ENCODE measurements at regions not wholly inside any gene's neighbourhood (a gene's known extent, or its start where the extent isn't known, plus 50 kb on each side); places are given as distances from the start of the nearest gene placed in this dataset.

- BruUV-seq (replicated peaks): no TSS peak
- TF ChIP-seq HDGF (IDR thresholded peaks at IDR 0.05): peak; percentile 7; the same call in 1 of the 2 replicates
- TF ChIP-seq PHB2 (IDR thresholded peaks at IDR 0.05; ENCODE audit: low read depth): no peak
- TF ChIP-seq TBP (optimal IDR thresholded peaks at IDR 0.05; ENCODE audit: low read depth, low read length): peak; percentile 3
- no peak for TF ChIP-seq ZNF551 (CRISPR knock-in tag; IDR thresholded peaks at IDR 0.05)
- H3K79me2 ChIP-seq (ENCODE audit: control insufficient read depth, insufficient read depth, low read length): peaks cover 3% of the 10 kb centered on the region; the same call in 1 of the 3 replicates
- peak overlapping the region; percentile 73 for H2AFZ ChIP-seq (ENCODE audit: low read depth, low read length)
- H3K4me1 ChIP-seq (replicated peaks in 1 of 2; ENCODE audit: control insufficient read depth in 2 of 2, insufficient read depth in 2 of 2, low read length in 2 of 2): peaks cover 42 to 73% of the 10 kb centered on the region in 2 experiments
- peak overlapping the region; percentile 0 to 70; a peak in 2 of 4 replicates for H3K9ac ChIP-seq (ENCODE audit: insufficient read depth in 1 of 2, low read depth in 2 of 2, low read length in 2 of 2)
- no peaks in the 10 kb centered on the region for H4K20me1 ChIP-seq (replicated peaks; ENCODE audit: control insufficient read depth, insufficient read depth, low read length)
- peak overlapping the region; percentile 56; the same call in 1 of the 3 replicates for H3K27ac ChIP-seq (ENCODE audit: extremely low read depth, low read depth, low read length)
- CTCF ChIA-PET (ENCODE audit: low intra/inter-chr PET ratio): no interaction called here
- DNase-seq (ENCODE audit: extremely low read depth in 1 of 4, low spot score in 3 of 4) (no peak), ATAC-seq (no peak), FAIRE-seq (no peak)
- no peaks in the 10 kb centered on the region for H3K36me3 ChIP-seq (ENCODE audit: control insufficient read depth, insufficient read depth, low read length)
- H3K9me3 ChIP-seq (replicated peaks; ENCODE audit: control insufficient read depth, insufficient read depth, low read depth, low read length): no peaks in the 10 kb centered on the region
- no peak overlapping the region for H3K4me3 ChIP-seq
- POLR2A ChIA-PET: interaction anchor here (0.6 to 1.4 kb wide), 3 partner anchors 13 to 1671 kb away, joined by 3 read pairs; no protein-coding TSS in a partner anchor
- in situ Hi-C loops (cut with MboI): no loop called here
- intact Hi-C loops (cut with micrococcal nuclease): no loop called here
- H3K9me1 ChIP-seq (ENCODE audit: control insufficient read depth, insufficient read depth, low read length): no peaks in the 10 kb centered on the region
- no peaks in the 10 kb centered on the region for H3K27me3 ChIP-seq (ENCODE audit: control insufficient read depth in 2 of 2, insufficient read depth in 2 of 2, low read length in 2 of 2)
- no peak overlapping the region for H3K4me2 ChIP-seq (ENCODE audit: insufficient read depth, low read length)
Observed at GRCh38 chr6:43966374-43966658, 160.9 kb downstream of the MRPL14 start.

GRCh38 chr6:43965628-43966373 lies 161.5 kb downstream of the MRPL14 start:
- Histone ChIP-seq H3K27ac (ENCODE audit: extremely low read depth, low read depth, low read length) (peak overlapping the region; percentile 56), H3K79me2 (ENCODE audit: control insufficient read depth, insufficient read depth, low read length) (no peaks in the 10 kb centered on the region), H3K9ac (ENCODE audit: insufficient read depth in 1 of 2, low read depth in 2 of 2, low read length in 2 of 2) (peak overlapping the region; percentile 0 to 70; a peak in 2 of 4 replicates), H3K36me3 (ENCODE audit: control insufficient read depth, insufficient read depth, low read length) (no peaks in the 10 kb centered on the region), H3K9me3 (replicated peaks; ENCODE audit: control insufficient read depth, insufficient read depth, low read depth, low read length) (no peaks in the 10 kb centered on the region), H3K4me2 (ENCODE audit: insufficient read depth, low read length) (no peak overlapping the region), H4K20me1 (replicated peaks; ENCODE audit: control insufficient read depth, insufficient read depth, low read length) (no peaks in the 10 kb centered on the region), H3K27me3 (ENCODE audit: control insufficient read depth in 2 of 2, insufficient read depth in 2 of 2, low read length in 2 of 2) (no peaks in the 10 kb centered on the region), H2AFZ (ENCODE audit: low read depth, low read length) (peak overlapping the region; percentile 73), H3K4me1 (replicated peaks in 1 of 2; ENCODE audit: control insufficient read depth in 2 of 2, insufficient read depth in 2 of 2, low read length in 2 of 2) (peaks cover 37 to 67% of the 10 kb centered on the region in 2 experiments), H3K9me1 (ENCODE audit: control insufficient read depth, insufficient read depth, low read length) (no peaks in the 10 kb centered on the region), H3K4me3 (no peak overlapping the region)
- ATAC-seq: 0 out of 3 replicates have a peak, but pooled peaks have one; percentile 1
- in situ Hi-C loops (cut with MboI) (no loop called here), intact Hi-C loops (cut with micrococcal nuclease) (no loop called here)
- 54% methylated on average over 3 of the region's 3 CpGs for WGBS (ENCODE audit: insufficient coverage, low coverage, missing lambda C conversion rate)
- DNase-seq (ENCODE audit: extremely low read depth in 1 of 4, low spot score in 3 of 4): no peak
- ChIA-PET CTCF (ENCODE audit: low intra/inter-chr PET ratio) (no interaction called here), POLR2A (interaction anchor here (0.5 to 1.4 kb wide), 5 partner anchors 8 to 183 kb away, joined by 3 to 5 read pairs (median 3); no protein-coding TSS in a partner anchor)
- TSS peak; percentile 99 for BruUV-seq (replicated peaks)
- no peak for FAIRE-seq
- TF ChIP-seq CBX5 (IDR thresholded peaks at IDR 0.05; ENCODE audit: borderline replicate concordance, low read depth): no peak
- TF ChIP-seq CHCHD3 (CRISPR knock-in tag; IDR thresholded peaks at IDR 0.05): no peak
- TF ChIP-seq, protein P1, sequence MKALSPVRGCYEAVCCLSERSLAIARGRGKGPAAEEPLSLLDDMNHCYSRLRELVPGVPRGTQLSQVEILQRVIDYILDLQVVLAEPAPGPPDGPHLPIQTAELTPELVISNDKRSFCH (CRISPR knock-in tag; IDR thresholded peaks at IDR 0.05): no peak
- TF ChIP-seq, protein P1 (tag; IDR thresholded peaks at IDR 0.05): 0 out of 2 replicates have a peak, but pooled peaks have one; percentile 18
- TF ChIP-seq SETDB1 (IDR thresholded peaks at IDR 0.05; ENCODE audit: low read length): no peak
- TF ChIP-seq, protein P2, sequence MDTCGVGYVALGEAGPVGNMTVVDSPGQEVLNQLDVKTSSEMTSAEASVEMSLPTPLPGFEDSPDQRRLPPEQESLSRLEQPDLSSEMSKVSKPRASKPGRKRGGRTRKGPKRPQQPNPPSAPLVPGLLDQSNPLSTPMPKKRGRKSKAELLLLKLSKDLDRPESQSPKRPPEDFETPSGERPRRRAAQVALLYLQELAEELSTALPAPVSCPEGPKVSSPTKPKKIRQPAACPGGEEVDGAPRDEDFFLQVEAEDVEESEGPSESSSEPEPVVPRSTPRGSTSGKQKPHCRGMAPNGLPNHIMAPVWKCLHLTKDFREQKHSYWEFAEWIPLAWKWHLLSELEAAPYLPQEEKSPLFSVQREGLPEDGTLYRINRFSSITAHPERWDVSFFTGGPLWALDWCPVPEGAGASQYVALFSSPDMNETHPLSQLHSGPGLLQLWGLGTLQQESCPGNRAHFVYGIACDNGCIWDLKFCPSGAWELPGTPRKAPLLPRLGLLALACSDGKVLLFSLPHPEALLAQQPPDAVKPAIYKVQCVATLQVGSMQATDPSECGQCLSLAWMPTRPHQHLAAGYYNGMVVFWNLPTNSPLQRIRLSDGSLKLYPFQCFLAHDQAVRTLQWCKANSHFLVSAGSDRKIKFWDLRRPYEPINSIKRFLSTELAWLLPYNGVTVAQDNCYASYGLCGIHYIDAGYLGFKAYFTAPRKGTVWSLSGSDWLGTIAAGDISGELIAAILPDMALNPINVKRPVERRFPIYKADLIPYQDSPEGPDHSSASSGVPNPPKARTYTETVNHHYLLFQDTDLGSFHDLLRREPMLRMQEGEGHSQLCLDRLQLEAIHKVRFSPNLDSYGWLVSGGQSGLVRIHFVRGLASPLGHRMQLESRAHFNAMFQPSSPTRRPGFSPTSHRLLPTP (IDR thresholded peaks at IDR 0.05; ENCODE audit: borderline replicate concordance, extremely low read depth, insufficient read length): no peak
- no peak for TF ChIP-seq NONO (IDR thresholded peaks at IDR 0.05; ENCODE audit: low read depth in 2 of 2, low read length in 1 of 2)
- TF ChIP-seq SLC30A9 (CRISPR knock-in tag; IDR thresholded peaks at IDR 0.05): no peak
- no peak for TF ChIP-seq ZC3H11A (IDR thresholded peaks at IDR 0.05; ENCODE audit: low read depth, low read length)
- TF ChIP-seq HNRNPUL1 (IDR thresholded peaks at IDR 0.05; ENCODE audit: low read length): no peak

Data from K562 (cell line).